ENCODE measurements at regions not wholly inside any gene's neighbourhood (a gene's known extent, or its start where the extent isn't known, plus 50 kb on each side); places are given as distances from the start of the nearest gene placed in this dataset.

- TF ChIP-seq CTCF (conservative IDR thresholded peaks at IDR 0.05; ENCODE audit: low read depth, low read length) (no peak), EZH2 (IDR thresholded peaks at IDR 0.05; ENCODE audit: low read length, unreplicated experiment) (no peak), EZH2phosphoT487 (IDR thresholded peaks at IDR 0.05; ENCODE audit: borderline replicate concordance, low read length) (no peak)
Observed at GRCh38 chr1:222394224-222394623, 153.7 kb downstream of the HHIPL2 start.

All from PC-3 (cell line).